ENCODE measurements at regions not wholly inside any gene's neighbourhood (a gene's known extent, or its start where the extent isn't known, plus 50 kb on each side); places are given as distances from the start of the nearest gene placed in this dataset.

DNA sequence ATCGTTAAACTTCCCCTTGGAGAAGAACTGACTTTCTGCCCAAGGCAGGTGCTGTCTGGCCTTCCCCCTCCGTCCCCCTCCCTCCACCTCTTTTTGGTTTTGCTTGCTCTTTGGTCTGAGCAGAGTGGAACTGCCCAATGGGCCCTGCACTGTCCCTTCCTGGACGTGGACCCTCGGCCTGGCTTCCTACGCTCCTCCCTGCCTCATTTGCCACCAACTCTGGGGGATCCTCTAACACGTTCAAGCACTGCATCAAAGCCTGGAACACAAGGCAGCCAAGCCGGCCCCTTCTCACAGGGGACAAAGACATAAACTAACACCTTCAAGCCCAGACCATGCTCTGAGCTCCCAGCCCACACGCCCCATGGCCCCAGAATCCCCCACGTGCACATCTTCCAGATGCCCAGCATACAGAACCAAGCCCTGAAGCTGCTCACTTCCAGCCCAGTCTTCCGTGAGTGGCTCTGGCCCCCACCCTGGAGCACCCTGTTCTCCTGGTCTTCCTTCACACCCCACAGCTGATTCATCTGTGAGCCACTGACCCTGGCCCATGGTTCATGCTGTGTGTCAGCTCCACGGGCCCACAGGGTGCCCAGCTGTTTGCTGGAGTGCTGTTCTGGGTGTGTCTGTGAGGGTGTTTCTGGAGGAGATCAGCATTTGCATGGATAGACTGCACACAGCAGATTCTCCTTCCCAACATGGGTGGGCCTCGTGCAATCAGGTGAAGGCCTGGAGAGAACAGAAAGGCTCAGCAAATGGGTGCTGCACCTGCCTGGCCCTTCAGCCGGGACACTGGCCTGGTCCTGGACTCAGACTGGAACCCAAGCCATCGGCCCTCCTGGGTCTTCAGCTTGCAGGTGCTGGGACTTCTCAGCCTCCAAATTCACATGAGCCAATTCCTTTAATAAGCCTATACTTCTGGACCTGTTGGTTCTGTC, 247.1 kb upstream of the SALL3 start:
- intact Hi-C loops (cut with DNase I): no loop called here
- DNase-seq: peak in 8 of 42 donors; percentile 2 to 30 (median 7)

DNA sequence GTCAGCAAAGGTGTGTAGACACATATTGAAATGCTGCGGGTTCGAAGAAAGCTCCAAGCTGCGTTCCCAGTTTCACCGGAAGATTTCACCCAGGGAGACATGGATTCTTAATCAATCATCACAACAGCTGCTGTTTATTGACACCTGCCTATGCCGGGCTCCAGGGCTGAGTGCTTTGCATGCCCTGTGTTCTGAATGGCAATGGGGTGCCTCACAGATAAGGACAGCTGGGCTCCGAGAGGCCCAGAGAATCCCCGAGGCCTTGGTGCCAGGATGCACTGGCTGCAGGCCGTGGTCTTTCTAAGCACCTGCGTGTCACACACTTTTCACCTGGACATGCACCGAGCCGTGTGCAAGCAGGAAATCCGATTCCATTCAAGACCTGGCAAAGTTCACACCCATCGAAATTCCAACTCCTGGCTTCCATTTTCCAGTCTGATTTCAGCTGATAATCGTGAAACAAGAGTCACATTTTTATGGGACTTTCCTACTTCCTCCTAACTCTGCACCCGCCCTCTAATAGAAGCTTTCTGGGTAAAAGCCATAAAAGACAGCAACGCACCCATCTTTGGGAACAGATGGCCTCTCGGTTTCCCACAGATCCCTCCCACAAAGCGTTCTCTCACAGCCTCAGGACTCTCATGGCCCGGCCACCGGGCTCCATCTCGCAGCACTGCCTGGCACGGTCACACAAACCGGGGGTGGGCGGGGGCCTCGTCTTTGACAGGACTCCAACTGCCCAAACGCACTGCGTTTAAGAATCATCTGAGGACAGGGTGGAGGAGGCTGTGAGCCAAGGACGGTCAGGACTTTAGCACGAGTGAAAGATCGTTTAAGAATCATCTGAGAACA, 245.6 kb upstream of the SALL3 start:
- intact Hi-C loops (cut with DNase I): no loop called here
- DNase-seq: peak in 32 of 42 donors; percentile 11 to 70 (median 34)

DNA sequence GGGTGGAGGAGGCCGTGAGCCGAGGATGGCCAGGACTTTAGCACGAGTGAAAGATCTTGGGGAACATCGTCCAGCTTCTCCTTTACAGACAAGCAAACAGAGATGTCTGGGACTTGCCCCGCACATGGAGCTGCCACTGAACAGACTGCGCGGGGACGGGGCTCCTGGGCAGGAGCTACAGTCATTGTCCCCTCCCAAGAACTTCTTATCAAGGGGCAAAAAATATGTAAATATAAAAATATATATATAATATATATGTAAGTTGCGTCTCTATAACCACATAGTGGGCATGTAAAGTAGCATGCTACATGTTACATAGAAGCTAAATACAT, 245.0 kb upstream of the SALL3 start:
- intact Hi-C loops (cut with DNase I): no loop called here
- peak in 4 of 42 donors; percentile 10 to 29 (median 19) for DNase-seq

DNA sequence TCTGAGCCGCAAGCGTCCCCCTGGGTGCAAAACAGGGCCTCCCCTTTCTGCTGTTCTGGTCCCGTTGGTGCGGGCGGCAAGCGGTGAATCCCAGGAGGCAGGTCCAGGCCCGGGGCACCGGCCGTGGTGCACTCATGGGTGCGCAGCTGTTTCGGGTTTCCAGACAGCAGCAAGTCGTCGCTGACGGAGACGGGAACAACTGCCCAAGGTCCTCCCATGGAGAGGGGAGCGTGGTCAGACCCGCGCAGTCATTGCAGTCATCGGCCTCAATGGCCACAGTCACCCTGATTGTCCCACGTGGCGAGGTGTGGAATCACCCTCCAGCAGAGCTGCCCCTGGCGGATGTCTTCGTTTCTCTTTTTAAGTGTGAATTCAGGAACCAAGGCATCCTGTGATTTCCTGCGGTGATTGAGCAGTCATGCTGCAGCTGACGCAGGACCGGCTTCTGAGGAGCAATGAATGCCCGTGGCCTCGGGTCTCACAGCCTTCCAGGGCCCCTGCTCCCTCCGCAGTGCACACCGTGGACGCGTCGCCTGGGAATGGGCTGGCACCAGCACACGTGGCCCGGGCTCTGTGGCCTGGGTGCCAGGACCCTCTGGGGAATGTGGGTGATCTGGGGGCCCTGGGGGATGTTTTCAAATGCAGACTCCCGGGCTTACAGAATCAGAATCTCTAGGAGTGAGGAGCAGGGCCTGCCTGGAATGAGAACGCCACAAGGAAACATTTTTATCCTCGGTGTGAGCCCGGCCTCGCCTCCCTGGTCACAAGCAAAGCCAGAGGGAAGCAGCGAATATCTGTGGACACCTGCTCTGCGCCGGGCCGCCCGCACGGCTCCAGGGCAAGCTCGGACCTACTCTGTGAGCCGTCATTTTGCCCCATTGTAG, 244.2 kb upstream of the SALL3 start:
- DNase-seq: peak in 10 of 42 donors; percentile 6 to 34 (median 12)
- intact Hi-C loops (cut with DNase I): no loop called here

DNA sequence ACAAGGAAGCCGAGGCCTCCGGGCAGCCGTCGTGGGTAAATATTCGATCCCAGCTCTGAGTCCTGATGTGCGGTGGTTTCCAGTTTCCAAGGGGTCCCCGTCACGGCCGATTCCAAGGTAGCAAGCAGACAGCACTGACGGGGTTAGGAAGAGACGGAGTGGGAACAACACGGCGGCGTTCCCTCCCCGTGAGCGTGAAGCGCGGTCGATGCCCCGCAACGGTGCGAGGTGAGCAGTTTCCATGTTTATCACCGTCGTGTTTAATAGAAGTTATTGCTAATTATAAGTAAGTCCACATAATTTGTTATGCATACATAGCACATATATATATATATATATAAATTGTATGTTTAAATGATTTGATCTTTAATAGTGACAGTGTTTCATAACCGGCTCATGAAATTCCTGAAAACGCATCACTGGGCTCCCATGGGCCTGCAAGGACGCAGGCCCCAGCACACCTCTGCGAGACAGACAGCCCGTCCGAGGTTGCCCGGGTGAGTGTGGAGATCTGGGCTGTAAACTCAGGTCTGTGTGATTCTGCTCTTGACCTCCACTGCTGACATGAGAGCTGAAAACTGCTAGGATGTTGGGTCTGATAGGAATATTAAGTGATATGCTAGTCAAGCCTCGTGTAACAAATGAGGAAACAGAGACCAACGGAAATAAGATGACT, 243.5 kb upstream of the SALL3 start:
- intact Hi-C loops (cut with DNase I): no loop called here
- peak in 8 of 42 donors; percentile 1 to 41 (median 8) for DNase-seq

DNA sequence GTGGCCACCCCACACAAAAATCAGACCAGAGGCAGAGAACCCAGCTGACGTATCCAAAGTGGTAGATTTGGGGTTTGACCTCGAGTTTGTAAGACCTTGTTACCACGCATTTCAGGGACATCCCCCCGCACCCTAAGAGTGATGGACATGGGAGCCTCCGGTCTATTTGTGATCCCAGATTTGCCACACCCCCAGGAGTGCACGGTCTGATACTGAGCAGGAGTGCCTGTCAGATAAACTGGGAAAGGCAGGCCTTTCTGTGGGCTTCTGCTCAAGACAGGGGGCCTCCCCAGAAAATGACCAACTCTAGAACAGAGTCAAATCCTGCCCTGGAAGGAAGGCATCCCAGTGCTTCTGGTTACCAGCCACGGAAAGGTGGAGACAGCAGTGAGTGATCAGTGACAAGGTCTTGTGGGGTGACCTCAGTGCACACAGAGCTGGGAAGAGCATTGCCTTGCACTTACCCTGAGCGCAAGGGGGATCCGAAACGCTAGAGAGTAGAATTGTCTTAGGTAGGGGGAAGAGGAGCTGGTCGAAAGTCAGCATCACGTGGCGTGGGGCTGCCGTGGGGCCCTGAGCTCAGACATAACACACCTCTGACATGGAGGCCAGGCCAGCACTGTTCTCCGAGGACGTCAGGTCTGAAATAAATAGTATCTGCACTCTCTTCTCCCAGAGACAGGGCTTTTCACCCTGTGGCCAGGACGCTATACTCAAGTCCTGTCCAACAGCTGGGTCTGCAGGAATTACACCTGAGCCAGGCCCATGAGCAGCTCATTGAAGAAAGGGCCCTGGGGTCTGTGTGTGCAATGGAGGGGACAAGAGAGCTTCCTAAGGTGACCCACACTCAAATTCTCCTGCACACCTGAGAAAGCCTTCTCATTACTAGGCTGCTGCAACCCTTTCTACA, 242.4 kb upstream of the SALL3 start:
- peak in 7 of 42 donors; percentile 2 to 33 (median 10) for DNase-seq
- intact Hi-C loops (cut with DNase I): no loop called here

DNA sequence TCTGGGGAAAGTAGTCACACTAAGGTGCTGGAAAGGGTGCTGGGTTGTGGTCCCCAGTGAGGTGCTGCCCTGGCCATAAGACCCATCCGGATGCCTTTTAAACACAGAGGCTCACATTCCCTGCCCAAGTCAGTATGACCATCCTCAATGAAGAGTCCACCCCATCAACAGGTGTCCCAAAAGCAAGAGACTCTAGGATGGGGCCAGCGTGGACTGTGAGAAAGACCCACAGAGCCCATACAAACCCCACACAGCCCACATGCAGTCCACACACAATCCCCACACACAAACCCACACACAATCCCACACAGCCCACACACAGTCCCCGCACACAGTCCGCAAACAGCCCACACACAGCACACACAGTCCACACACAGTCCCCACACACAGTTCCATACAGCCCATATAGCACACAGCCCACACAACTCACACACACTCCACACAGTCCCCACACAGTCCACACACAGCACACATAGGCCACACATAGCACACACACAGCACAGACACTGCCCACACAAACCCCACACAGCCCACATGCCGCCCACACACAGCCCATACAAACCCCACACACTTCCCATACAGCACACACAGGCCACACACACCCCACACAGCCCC, 241.4 kb upstream of the SALL3 start:
- peak in 4 of 42 donors; percentile 1 to 19 (median 8) for DNase-seq
- intact Hi-C loops (cut with DNase I): no loop called here

DNA sequence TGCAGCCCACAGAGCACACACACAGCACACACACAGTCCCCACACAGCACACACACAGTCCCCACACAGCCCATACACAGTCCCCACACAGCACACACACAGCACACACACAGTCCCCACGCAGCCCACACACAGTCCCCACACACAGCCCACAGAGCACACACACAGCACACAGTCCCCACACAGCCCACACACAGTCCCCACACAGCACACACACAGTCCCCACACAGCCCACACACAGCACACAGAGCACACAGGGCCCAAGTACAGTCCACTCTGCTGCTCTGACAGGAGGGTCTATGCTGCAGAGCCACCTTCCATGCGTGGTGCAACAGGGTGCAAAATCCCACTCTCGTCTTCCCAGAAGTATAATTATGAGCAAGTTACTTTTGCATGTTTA, 240.5 kb upstream of the SALL3 start:
- peak in 5 of 42 donors; percentile 1 to 5 (median 3) for DNase-seq
- intact Hi-C loops (cut with DNase I): no loop called here

DNA sequence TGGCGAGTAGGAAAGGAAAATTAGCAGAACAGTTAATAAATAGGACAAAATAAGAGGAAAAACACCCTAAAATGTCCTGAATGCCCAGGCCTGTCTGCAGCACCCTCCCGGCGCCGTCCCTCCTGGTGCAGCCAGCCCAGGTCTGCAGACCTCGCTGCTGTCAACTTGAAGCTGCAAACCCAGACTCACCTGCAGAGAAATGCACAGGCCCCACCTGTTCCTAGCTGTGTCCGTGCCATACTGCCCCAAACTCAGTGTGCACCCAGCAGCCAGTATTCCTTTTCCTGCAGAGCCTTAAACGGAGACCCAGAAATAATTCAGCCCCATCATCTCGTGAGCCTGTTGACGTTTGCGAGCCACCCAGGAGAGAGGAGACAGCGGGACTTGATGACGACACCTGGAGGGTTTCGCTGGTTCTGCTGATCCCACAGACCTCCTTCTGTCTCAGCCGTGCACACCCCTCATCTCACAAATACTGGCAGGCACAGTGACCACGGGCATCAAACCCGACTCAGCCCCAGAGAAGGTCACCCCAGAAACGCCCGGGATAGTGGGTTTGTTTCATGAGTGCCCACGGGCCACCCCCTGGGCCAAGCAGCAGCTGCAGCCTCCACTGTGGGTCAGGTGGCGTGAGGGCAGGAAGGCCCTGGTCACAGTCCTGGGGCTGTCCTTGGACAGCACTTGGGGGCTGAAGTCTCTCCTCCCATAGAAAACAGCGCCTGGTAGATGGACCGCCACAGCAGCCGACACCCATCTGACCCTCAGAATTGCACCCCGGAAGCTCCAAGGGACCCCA, 239.5 kb upstream of the SALL3 start:
- intact Hi-C loops (cut with DNase I): no loop called here
- DNase-seq: peak in 7 of 42 donors; percentile 2 to 29 (median 9)

DNA sequence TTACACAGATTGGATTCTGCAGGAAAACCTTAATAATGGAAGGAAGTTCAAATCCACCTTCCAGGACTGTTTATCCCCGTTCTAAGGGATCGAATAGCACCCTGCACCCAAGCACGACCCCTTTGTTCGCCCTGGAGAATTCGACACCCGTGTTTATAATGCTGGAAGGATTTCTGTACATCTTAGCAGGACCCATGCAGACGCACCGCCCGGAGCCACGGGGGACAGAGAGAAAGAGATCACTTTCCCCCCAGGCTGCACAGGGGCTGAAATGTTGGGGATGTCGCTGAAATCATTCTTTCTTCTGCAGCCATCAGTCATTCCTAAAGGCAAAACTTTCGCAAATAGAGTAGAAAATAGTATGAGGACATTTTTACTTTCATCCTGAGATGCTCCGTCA, 238.7 kb upstream of the SALL3 start:
- intact Hi-C loops (cut with DNase I): no loop called here
- DNase-seq: peak in 2 of 42 donors; percentile 6 to 42

DNA sequence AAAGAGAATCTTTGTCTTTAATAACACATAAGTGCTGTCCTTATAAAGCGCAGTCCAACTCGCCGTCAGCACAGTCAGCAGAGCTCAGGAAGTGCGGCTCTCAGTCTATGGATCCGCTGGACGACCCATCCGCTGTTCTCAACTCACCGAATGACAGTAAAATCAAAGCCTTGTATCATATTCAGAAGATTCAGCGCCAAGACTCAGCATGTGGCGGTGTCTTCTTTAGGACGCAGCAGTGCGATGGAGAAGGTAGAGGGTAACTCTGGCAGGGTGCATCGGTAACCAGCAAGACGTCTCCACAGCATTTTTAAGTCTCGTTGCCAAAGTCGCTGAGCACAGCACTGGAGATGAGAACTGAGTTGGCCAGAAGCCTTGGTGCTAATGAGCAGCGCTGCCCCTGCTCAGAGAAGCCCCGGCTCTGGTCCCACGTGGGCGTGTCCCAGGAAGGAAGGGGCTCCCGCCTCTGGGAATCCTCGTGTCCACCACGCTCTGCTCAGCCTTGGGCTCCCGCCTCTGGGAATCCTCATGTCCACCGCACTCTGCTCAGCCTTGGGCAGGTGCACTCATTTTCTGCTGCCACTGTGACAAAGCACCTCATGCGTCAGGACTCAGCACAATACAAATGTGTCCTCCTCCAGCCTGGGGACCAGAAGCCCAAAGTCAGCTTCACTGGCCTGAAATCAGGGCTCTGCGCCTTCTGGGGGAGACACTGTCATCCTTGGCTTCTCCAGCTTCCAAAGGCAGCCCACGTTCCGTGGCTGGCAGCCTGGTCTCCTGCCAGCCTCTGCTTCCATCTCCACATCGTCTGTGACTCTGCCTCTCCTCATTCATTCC, 238.0 kb upstream of the SALL3 start:
- peak in 5 of 42 donors; percentile 8 to 38 (median 23) for DNase-seq
- intact Hi-C loops (cut with DNase I): no loop called here

DNA sequence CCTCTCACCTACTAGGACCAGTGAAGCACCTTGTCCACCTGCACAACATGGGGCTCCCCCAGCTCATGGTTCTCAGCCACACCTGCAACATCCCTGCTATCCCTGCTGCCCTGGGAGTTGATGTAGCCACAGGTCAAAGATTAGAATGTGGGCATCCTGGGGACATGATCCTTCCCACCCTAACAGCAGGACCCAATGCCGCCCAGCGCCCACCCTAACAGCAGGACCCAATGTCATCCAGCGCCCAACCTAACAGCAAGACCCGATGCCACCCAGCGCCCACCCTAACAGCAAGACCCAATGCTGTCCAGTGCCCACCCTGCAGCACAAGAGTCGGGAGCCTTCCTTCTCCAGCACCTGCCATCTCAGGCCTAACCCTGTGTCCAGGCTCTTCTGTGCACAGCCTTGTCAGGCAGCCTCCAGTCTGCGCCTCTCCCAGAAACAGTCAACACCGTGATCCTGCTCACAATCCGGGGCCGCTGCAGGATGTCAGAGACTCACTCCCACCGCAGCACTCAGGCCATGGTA, 237.3 kb upstream of the SALL3 start:
- DNase-seq: peak in 6 of 42 donors; percentile 4 to 34 (median 12)
- intact Hi-C loops (cut with DNase I): no loop called here

DNA sequence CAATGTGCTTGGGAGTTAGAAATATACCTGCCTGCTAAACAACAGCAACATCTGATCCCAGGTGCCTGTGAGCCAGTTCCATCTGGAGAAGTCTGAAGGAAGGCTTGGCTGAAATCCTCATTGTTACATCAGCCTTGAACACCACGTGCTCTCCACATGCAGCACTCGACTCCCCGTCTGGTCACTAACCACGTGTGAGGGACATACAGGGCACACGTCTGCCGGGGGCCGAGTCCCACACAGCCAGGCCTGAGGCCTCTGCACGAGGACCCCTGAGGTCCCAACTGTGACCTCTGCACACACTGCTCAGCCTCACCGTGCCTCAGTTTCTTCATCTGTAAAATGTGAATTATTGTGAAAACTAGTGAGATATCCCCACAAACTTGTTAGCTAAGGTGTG, 236.5 kb upstream of the SALL3 start:
- intact Hi-C loops (cut with DNase I): no loop called here
- peak in 5 of 42 donors; percentile 0 to 31 (median 7) for DNase-seq

DNA sequence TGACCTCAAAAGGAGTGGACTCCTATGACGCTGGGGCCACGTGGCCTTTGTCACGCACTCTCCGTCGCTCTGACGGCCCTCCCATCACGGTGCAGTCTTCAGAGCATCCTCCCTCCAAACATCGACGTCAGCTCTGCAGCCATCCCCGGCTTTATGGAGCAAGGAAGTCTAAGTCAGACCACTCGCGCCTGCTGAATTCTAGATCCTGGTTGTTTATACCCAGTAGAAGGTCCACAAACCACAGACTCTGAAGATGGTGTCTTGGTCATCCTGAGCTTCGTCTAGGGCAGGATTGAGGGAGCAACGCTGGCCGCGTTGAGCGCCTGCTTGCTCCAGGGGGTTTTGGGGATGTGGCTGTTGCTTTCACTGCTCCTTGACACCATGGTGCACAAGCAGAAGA, 228.0 kb upstream of the SALL3 start:
- DNase-seq: peak in 5 of 42 donors; percentile 0 to 27 (median 20)
- intact Hi-C loops (cut with DNase I): no loop called here

DNA sequence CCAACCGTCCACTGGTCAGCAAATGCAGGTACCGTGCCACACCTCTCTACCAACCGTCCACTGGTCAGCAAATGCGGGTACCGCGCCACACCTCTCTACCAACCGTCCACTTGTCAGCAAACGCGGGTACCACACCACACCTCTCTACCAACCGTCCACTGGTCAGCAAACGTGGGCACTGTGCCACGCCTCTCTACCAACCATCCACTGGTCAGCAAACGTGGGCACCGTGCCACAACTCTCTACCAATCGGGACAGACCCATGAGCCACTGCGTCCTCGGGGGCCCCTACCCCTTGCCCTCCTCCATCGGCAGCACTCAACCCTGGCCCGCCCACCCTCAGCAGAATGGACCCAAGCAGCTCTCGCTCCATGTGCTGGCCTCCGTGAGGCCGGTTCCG, 226.4 kb upstream of the SALL3 start:
- peak in 7 of 42 donors; percentile 1 to 39 (median 17) for DNase-seq
- intact Hi-C loops (cut with DNase I): no loop called here

All from head of caudate nucleus (tissue), 42 donors.